GM21737 (cell line): ENCODE measurements at regions not wholly inside any gene's neighbourhood (a gene's known extent, or its start where the extent isn't known, plus 50 kb on each side); places are given as distances from the start of the nearest gene placed in this dataset.
"Not testable (repeated sequence)": the region's sequence is repeated elsewhere in the genome, so short reads cannot be mapped to it uniquely, and the experiment has no call there.

ENCODE experiments used
- ATAC-seq: cut with Tn5 transposase; IDR thresholded peaks from one replicate; pipeline ENCODE4 v1.9.1; 2021; ENCODE audit warnings: mild to moderate bottlenecking, moderate library complexity; ENCODE audit not compliant: unreplicated experiment

GRCh38 chr2:185625604-185626003 is 113.0 kb upstream of the FSIP2 start:
- ATAC-seq: no peak

- ATAC-seq: no peak
Observed at GRCh38 chr2:185628985-185629384, 109.6 kb upstream of the FSIP2 start.

DNA sequence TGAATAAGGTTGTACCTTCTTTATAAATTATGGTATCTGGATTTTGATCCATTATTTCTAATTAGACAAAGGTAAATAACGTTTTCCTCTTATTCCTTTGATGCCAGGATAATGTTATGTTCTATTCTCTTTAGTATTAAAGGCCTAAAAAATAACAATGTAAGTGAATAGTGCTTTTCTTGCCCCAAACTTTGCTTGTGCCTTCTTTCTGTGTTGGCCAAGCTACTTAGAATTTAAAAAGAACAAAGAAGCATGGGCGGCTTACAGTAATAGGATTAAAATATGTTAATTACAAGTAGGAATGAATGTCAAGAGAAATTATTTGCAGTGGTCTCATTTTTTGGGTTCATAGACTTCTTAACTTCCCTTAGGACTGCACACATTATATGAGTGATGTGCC is 105.0 kb upstream of the FSIP2 start:
- ATAC-seq: no peak

DNA sequence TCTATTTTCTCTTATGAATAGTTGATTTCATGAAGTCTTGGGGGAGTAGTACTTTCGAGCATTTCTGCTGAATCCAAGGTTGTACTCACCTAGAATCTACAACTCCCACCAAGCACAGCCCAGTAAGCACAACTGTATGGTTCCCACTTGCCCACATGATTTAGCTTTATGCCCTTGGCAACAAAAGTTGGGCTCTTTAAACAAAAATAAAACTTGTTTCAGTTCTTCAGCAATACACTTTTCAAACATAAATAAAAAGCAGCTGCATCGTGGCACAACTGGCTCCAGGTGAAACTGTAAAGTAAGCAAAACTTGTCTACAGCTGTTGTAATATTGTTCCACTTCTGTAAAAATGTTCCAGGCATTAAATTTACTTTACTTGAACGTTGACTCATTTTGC is 99.8 kb upstream of the FSIP2 start:
- no peak for ATAC-seq

- no peak for ATAC-seq
Observed at GRCh38 chr2:185640588-185640987, 98.0 kb upstream of the FSIP2 start.

DNA sequence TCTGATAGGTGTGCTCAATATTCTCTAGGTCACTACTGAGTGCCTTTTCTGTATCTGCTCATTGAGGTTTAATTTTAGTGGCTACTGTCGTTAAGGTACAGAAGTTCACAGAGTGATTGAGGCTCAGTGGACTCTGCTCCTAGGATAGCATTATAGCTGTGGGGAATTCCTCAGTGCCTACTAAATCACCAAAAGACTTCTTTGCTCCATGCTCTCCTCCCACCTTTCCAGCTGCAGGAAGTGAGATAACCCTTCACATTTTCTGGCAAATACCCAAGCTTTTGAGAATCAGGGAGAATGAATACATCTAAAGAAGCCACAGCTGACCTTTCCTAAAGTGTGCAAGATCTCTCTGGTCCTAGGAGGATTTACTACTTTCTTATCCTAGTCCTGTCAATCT is 95.2 kb upstream of the FSIP2 start:
- no peak for ATAC-seq

DNA sequence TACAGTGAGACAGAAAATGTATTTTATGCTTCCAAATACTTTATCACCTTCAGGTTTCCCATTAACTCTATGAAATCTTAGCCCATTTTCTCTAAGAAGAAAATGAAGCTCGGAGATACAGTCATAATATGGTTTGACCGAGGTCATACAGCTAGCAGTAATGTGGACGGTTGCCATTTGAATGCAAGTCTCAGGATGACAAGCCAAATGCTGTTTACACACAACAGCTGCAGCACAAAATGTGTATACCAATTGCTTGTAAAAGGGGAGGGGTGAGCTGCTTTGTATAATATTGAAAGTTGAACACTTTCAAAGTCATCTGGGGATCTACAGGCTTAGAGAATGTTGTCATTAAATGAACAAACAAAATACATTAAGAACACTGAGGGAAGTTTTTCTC is 93.8 kb upstream of the FSIP2 start:
- ATAC-seq: no peak

DNA sequence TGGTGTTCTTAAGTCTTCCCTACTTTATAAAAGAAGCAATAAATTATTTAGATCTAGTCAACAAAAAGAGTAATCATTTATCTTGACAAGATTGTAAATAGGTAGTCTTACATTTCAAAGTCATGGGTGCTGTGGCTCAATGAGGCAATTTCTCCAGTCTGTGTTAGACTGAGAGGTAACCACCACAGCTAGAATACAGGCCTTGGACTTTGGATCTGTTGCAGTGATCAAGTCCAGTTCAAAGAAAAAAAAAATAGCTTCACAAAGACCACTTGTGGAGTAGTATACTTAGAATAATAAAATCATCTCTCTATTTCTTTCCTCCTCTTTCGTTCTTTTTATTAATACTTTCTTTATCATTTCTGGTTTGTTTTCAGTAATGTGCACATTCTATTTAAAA is 93.1 kb upstream of the FSIP2 start:
- ATAC-seq: no peak

- ATAC-seq: no peak
Observed at GRCh38 chr2:185658750-185659149, 79.9 kb upstream of the FSIP2 start.

DNA sequence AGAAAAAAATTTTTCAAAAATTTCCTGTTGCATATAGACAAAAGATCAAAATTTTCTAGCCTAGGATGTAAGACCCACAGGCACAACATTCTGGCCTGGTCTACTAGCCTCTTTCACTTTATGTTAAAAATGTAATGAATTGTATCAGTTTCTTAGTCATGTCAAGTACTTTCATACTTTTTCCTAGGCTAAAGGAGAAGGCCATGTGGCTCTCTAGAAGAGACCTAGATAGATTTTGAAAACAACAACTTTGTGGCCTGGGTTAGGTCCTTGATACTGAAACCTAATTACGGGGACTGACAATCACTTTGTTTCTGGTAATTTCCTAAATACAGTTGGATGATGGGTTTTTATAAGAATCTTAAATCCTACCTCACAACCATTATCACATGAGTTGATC is 74.8 kb upstream of the FSIP2 start:
- no peak for ATAC-seq

- ATAC-seq: no peak
Observed at GRCh38 chr2:185664384-185664783, 74.2 kb upstream of the FSIP2 start.

DNA sequence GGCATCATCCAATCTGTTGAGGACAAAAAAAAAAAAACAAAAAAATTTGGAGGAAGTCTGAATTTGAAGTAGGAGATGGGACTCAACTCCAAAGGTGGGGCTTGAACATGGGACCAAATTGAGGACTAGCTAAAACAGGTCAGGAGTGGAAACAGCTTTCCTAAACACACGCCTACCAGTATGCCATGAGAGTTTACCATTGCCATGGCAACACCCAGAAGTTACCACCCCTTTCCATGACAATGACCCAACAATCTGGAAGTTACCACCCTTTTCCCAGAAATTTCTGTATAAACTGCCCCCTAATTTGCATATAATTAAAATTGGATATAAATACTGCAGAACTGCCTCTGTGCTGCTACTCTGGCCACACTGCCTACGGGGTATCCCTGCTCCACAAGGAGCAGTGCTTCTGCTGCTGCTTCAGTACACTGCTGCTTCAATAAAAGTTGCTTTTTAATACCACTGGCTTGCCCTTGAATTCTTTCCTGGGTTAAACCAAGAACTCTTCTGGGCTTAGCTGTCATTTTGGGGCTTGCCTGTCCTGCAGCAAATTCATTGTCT is 73.3 kb upstream of the FSIP2 start:
- no peak for ATAC-seq

DNA sequence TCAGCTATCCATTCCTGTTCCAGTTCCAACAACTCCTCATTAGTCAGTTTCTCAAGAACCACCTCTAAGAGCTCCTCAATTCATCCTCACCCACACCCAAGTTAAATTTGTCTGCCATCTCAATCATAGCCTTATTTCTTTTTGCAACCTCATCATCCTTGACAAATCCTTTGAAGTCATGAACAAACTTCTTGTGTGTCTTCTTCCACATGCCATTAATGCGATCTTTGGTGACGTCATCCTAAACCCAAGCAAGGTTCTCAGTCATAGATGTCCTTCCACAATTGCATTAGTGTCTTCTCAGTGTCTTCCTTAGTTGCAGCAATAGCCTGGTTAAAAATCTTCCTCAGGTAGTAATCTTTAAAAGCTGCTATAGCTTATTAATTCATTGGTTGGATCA is 71.2 kb upstream of the FSIP2 start:
- no peak for ATAC-seq

DNA sequence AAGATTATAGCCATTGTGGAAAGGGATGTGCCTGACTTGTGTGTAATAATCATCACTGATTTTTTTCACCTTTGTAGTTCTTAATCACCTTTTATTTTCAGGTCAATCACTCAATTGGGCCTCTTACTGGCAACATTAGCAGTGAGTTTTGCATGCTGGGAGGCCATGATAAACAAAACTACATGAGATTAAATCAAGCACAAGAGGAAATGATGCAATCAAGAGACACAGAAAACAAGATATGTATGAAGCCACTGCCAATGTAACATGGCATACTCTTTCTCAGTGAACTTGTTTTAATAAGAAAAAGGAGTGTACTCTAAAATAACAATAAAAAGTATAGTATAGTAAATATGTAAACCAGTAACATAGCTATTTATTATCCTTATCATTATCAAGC is 69.9 kb upstream of the FSIP2 start:
- no peak for ATAC-seq

DNA sequence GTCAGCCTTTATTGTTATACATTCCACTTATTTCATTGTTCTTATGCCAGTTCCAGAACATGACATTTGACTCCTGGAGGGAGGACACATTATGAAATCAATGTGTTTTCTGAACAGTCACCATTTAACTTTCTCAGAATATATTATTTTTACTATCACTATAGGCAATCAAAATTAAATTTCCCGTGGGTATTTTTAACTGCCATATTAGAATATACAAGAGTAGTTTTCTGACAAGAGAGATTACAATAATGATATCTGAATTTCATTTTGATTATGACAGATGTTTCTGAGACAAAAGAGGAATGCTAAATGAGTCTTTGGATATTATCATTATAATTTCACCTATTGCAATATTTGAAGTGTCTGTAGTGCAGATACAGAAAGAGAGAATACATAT is 64.4 kb upstream of the FSIP2 start:
- ATAC-seq: no peak

GRCh38 chr2:185676316-185676715 is 62.3 kb upstream of the FSIP2 start:
- no peak for ATAC-seq

- ATAC-seq: not testable (repeated sequence)
Observed at GRCh38 chr2:185687001-185687400, 51.6 kb upstream of the FSIP2 start.

DNA sequence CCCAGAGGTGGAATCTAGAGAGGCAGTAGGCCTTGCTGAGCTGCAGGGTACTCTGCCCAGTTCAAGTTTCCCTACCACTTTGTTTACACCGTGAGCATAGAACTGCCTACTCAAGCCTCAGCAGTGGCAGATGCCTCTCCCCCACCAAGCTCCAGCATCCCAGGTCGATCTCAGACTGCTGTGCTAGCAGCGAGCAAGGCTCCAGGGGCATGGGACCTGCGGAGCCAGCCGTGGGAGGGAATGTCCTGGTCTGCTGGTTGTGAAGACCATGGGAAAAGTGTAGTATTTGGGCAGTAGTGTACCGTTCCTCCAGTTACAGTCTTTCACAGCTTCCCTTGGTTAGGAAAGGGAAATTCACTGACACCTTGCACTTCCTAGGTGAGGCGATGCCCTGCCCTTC is 50.6 kb upstream of the FSIP2 start:
- ATAC-seq: no peak
